Erythroblast (primary cell): ENCODE measurements at regions not wholly inside any gene's neighbourhood (a gene's known extent, or its start where the extent isn't known, plus 50 kb on each side); places are given as distances from the start of the nearest gene placed in this dataset.

Experiments used
- GATA1 ChIP-seq: IDR thresholded peaks from 2 replicates; pipeline ENCODE4 v1.6.1; 2011; ENCODE audit warnings: low read depth, mild to moderate bottlenecking, control low read depth, low read length, moderate library complexity
- POLR2A ChIP-seq: IDR thresholded peaks from 2 replicates; pipeline ENCODE4 v1.6.1; 2011; ENCODE audit warnings: mild to moderate bottlenecking, low read length

GRCh38 chr7:114821030-114821900 lies 100.6 kb upstream of the MDFIC start:
- TF ChIP-seq POLR2A (no peak), GATA1 (no peak)
